Endothelial cell of umbilical vein (primary cell): ENCODE measurements at regions not wholly inside any gene's neighbourhood (a gene's known extent, or its start where the extent isn't known, plus 50 kb on each side); places are given as distances from the start of the nearest gene placed in this dataset.

Experiments
- BruUV-seq: library from RNA; stranded (reverse); fragments of 400-500 nt; replicated peaks from 2 replicates; lab custom pipeline; 2021; lab: Mats Ljungman, UMichigan
- CTCF ChIA-PET: fragments of 300-600, 350-600 bp; sonication (Branson Sonifier 250); formaldehyde crosslinking; loops from one replicate; lab custom pipeline; 2021; ENCODE audit warnings: antibody characterized with exemption, inconsistent platforms; lab: Charles Lee
- POLR2A ChIA-PET: fragments of 300-600, 350-600 bp; sonication (Branson Sonifier 250); formaldehyde crosslinking; loops from one replicate; lab custom pipeline; 2021; ENCODE audit warnings: antibody characterized with exemption, inconsistent platforms; lab: Charles Lee
- DNase-seq: peaks from one replicate; pipeline ENCODE4 v3.0.0-alpha.2; 2011; ENCODE audit warnings: low read depth, low spot score
- FAIRE-seq: peaks from 2 replicates; lab custom pipeline; 2011; peaks lifted over from hg19 to GRCh38; lab: Jason Lieb, UNC
- H2AFZ ChIP-seq: 2 replicates; pipeline ENCODE4 v1.6.0; 2012; ENCODE audit warnings: low read depth, low read length, control low read depth, inconsistent platforms
- H3K27ac ChIP-seq: 2 replicates; pipeline ENCODE4 v1.5.1; 2011; ENCODE audit warnings: low read depth, mild to moderate bottlenecking, control low read depth, low read length, moderate library complexity; ENCODE audit not compliant: insufficient read depth
- H3K27me3 ChIP-seq, 2 experiments: 2 replicates each; pipeline versions ENCODE4 v1.6.0 to v1.6.1; 2011; ENCODE audit warnings: low read length in 2 of 2, mixed read lengths in 1 of 2; ENCODE audit not compliant: control insufficient read depth in 2 of 2, insufficient read depth in 2 of 2
- H3K36me3 ChIP-seq, 2 experiments: 2 replicates in 1 of 2; 3 replicates in 1 of 2; pipeline ENCODE4 v1.5.1; 2011; ENCODE audit warnings: low read length in 2 of 2, mild to moderate bottlenecking in 1 of 2, moderate library complexity in 1 of 2; ENCODE audit not compliant: control insufficient read depth in 2 of 2, insufficient read depth in 2 of 2; ENCODE audit errors: extremely low read depth in 1 of 2
- H3K4me1 ChIP-seq: 3 replicates; pipeline ENCODE4 v1.5.1; 2011; ENCODE audit warnings: mild to moderate bottlenecking, low read length; ENCODE audit not compliant: control insufficient read depth, insufficient read depth; ENCODE audit errors: extremely low read depth
- H3K4me2 ChIP-seq: 2 replicates; pipeline ENCODE4 v1.6.1; 2011; ENCODE audit warnings: low read length, control low read depth, mixed read lengths; ENCODE audit not compliant: insufficient read depth
- H3K4me3 ChIP-seq, 3 experiments: fragments of 200-600 bp in 1 of 3; sonication (generic), shearing (Covaris generic) in 1 of 3; replicated peaks in 1 of 3; 2 replicates each; pipeline ENCODE4 v1.5.1; 2011 to 2016; ENCODE audit warnings: control low read depth in 3 of 3, low read length in 3 of 3, mild to moderate bottlenecking in 2 of 3, inconsistent platforms in 1 of 3, low read depth in 1 of 3, moderate library complexity in 1 of 3; ENCODE audit not compliant: insufficient read depth in 1 of 3
- H3K79me2 ChIP-seq: 2 replicates; pipeline ENCODE4 v1.6.0; 2012; ENCODE audit warnings: low read length, inconsistent platforms; ENCODE audit not compliant: control insufficient read depth, insufficient read depth
- H3K9ac ChIP-seq: replicated peaks from 2 replicates; pipeline ENCODE3; 2011; ENCODE audit warnings: low read length, control low read depth; ENCODE audit not compliant: insufficient read depth; ENCODE audit errors: extremely low read depth
- H3K9me1 ChIP-seq: replicated peaks from 3 replicates; pipeline ENCODE4 v1.6.0; 2011; ENCODE audit warnings: mild to moderate bottlenecking, low read length; ENCODE audit not compliant: control insufficient read depth, insufficient read depth; ENCODE audit errors: extremely low read depth
- H3K9me3 ChIP-seq: replicated peaks from 2 replicates; pipeline ENCODE4 v1.5.1; 2012; ENCODE audit warnings: low read length, inconsistent platforms; ENCODE audit not compliant: control insufficient read depth, insufficient read depth
- H4K20me1 ChIP-seq: replicated peaks from 2 replicates; pipeline ENCODE3; 2011; ENCODE audit warnings: mild to moderate bottlenecking, low read length; ENCODE audit not compliant: control insufficient read depth, insufficient read depth; ENCODE audit errors: extremely low read depth
- FOS ChIP-seq: IDR thresholded peaks from 2 replicates; pipeline ENCODE4 v1.6.1; 2011; ENCODE audit warnings: mild to moderate bottlenecking, low read length, moderate library complexity, borderline replicate concordance; ENCODE audit not compliant: insufficient read depth
- JUN ChIP-seq: IDR thresholded peaks from 2 replicates; pipeline ENCODE4 v1.6.1; 2011; ENCODE audit warnings: borderline replicate concordance, low read depth; ENCODE audit not compliant: insufficient read length, insufficient read depth
- MYC ChIP-seq: IDR thresholded peaks from one replicate; pipeline ENCODE4 v1.6.1; 2011; ENCODE audit warnings: mild to moderate bottlenecking, low read depth, low read length
- dilution Hi-C: fragments of 300-500 bp; cut with MboI; formaldehyde crosslinking; loops from one replicate; pipeline ENCODE4 v1.15.0; 2019; ENCODE audit warnings: low sequenced_read_pairs; ENCODE audit not compliant: extremely low pct_ligation_motif_present
- intact Hi-C: fragments of 100-400 bp; cut with micrococcal nuclease; formaldehyde crosslinking; loops from one replicate; pipeline ENCODE4 v1.10.0; 2022

DNA sequence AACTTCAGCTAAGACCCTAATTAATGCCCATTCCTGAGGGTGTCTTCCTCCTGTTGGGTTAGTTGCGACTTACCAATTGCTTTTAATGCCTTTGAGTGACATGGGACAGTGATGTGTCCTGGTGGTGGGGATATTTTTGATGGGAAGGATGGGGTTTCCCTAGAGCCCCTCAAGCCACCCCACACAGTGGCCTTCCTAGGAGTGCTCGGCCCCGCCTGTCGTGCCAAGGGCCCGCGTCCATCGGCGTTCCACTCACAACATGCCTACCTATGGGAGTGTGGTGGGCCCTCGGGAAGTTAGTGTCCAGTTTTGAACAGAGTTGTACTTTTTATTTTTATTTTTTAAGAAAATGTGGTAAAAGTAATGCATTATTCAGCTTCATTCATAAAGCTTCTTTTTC, 50.1 kb upstream of the TSPAN2 start:
- dilution Hi-C loops: no loop called here
- Histone ChIP-seq H3K27ac (no peak overlapping the region), H3K79me2 (no peaks in the 10 kb centered on the region), H2AFZ (no peak overlapping the region), H3K9me3 (no peaks in the 10 kb centered on the region), H3K27me3 (peaks cover 0 to 2% of the 10 kb centered on the region in 2 experiments), H3K9me1 (no peaks in the 10 kb centered on the region), H4K20me1 (no peaks in the 10 kb centered on the region), H3K4me3 (no peak overlapping the region), H3K9ac (no peak overlapping the region), H3K36me3 (no peaks in the 10 kb centered on the region), H3K4me1 (no peaks in the 10 kb centered on the region), H3K4me2 (no peak overlapping the region)
- FAIRE-seq: no peak
- TF ChIP-seq JUN (no peak), FOS (no peak), MYC (no peak)
- CTCF ChIA-PET: interaction anchor here (0.6 to 8.6 kb wide), 20 partner anchors 17 to 1360 kb away, joined by 3 to 259 read pairs (median 4); no protein-coding TSS in a partner anchor
- intact Hi-C loops: loop anchor here (1.0 to 2.0 kb wide), 5 partner anchors 136 to 625 kb away; no protein-coding TSS in a partner anchor
- BruUV-seq: no TSS peak
- no peak for DNase-seq
- POLR2A ChIA-PET: no interaction called here
